Central memory CD8-positive, alpha-beta T cell (primary cell): ENCODE measurements at regions not wholly inside any gene's neighbourhood (a gene's known extent, or its start where the extent isn't known, plus 50 kb on each side); places are given as distances from the start of the nearest gene placed in this dataset.

Experiments
- ATAC-seq: fragments of 150-1000 bp; cut with Tn5 transposase; replicated peaks from 2 replicates; pipeline ENCODE4 v1.10.0; 2022; ENCODE audit warnings: mild to moderate bottlenecking, moderate FRiP score, moderate number of reproducible peaks; ENCODE audit not compliant: poor library complexity, severe bottlenecking; ENCODE audit errors: extremely low read depth
- DNase-seq, 2 donors: peaks; one replicate each; pipeline ENCODE4 v3.0.0; 2021; ENCODE audit warnings: low spot score in 2 of 2
- H3K27ac Mint-ChIP-seq: one replicate; pipeline ENCODE4 v1.8.0; 2022; ENCODE audit warnings: low read depth, mild to moderate bottlenecking, moderate library complexity, mixed read lengths
- H3K27me3 Mint-ChIP-seq: one replicate; pipeline ENCODE4 v1.8.0; 2022; ENCODE audit warnings: mixed read lengths
- H3K36me3 Mint-ChIP-seq: one replicate; pipeline ENCODE4 v1.8.0; 2022; ENCODE audit warnings: mild to moderate bottlenecking, moderate library complexity, mixed read lengths; ENCODE audit not compliant: insufficient read depth
- H3K4me1 Mint-ChIP-seq: one replicate; pipeline ENCODE4 v1.8.0; 2022; ENCODE audit warnings: mixed read lengths
- H3K4me3 Mint-ChIP-seq: one replicate; pipeline ENCODE4 v1.8.0; 2022; ENCODE audit warnings: mild to moderate bottlenecking, moderate library complexity, mixed read lengths
- H3K9me3 Mint-ChIP-seq: one replicate; pipeline ENCODE4 v1.8.0; 2022; ENCODE audit warnings: mixed read lengths

DNA sequence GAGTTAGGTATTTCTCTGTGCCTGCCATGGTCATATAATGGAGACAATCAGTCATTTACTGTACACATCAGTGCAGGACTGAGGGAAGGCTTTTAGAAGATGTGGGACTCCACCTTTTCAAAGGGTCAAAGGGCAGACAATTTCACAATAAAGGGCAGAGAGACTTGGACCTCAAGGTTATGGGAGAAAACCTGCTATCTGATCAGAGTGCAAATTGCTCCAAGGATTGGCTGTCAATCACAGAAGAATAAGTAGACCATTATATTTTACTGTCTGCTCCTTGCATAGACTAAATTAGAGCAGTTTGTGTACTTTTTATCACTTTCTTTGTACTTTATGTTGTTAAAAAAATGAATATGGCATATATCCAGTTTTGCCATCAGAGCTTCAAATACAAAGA is 314.9 kb upstream of the ATP11B start:
- H3K9me3 Mint-ChIP-seq = peaks cover 5% of the 10 kb centered on the region
- ATAC-seq (no peak), DNase-seq (no peak)
- peaks cover 8% of the 10 kb centered on the region for H3K27me3 Mint-ChIP-seq
- H3K27ac Mint-ChIP-seq = no peak overlapping the region
- no peak overlapping the region for H3K4me3 Mint-ChIP-seq
- no peaks in the 10 kb centered on the region for H3K4me1 Mint-ChIP-seq
- no peaks in the 10 kb centered on the region for H3K36me3 Mint-ChIP-seq

DNA sequence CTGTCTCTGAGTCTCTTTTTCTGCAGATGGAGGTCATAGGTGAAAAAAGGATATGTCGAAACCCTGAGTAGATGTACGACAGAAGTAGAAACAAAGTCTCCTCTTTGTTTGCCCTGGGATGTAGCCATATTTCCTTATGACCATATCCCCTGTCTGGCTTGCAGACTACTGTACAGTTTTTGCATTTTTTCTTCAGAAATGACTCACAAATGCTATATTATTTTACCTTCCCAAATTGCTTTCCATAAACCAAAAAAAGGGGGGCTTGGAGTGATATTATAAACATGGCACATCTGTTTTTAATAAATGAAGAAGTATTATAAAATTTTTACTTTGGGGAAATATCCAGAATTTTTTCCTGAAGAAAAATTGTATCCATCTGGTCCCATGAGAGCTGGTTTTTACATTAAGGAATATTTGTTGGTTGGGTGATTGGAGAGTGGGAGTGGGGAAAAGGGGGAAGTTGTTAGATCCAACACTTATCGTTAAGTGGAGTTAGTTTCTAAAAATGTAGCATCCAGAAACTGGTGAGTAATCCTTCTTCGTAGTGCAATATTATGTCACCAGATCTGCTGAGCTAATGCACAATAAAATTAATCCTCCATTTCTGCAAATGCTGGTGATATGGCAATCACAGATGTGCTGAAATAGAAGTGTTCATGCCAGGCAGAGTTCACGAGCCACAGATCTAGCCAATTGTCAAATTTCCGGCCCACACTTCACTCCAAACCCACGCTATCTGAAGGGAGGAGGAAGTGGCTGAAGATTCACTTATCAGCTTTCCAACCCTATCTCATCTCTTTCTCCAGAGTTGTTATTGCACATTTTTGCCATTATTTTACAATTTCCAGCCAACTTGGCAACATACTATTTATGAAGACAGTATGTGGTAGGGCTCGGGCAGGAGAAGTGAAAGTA is 313.6 kb upstream of the ATP11B start:
- Mint-ChIP-seq H3K27ac (no peak overlapping the region), H3K27me3 (peaks cover 8% of the 10 kb centered on the region), H3K9me3 (peaks cover 5% of the 10 kb centered on the region), H3K36me3 (no peaks in the 10 kb centered on the region), H3K4me1 (no peaks in the 10 kb centered on the region), H3K4me3 (no peak overlapping the region)
- ATAC-seq = no peak
- DNase-seq = no peak

DNA sequence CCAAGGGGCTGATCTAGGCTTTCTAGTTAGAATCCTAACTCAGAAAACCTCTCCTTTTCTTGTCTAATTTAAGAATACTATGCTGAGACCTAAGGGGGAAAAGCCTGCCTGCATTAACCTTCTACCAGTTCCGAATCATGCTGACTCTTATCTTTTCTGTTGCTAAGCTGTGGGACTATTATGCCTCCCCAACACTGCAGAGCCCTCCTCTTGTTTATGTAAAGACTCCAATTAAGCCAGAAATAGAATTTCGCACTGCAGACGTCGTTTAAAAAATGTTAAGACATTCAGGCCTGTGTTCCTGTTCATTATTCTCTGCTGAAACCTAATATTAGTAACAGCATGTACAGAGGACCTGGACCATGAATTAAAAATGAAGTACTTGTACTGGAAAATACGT is 310.6 kb upstream of the ATP11B start:
- no peaks in the 10 kb centered on the region for H3K27me3 Mint-ChIP-seq
- H3K4me3 Mint-ChIP-seq = no peak overlapping the region
- peaks cover 5% of the 10 kb centered on the region for H3K9me3 Mint-ChIP-seq

DNA sequence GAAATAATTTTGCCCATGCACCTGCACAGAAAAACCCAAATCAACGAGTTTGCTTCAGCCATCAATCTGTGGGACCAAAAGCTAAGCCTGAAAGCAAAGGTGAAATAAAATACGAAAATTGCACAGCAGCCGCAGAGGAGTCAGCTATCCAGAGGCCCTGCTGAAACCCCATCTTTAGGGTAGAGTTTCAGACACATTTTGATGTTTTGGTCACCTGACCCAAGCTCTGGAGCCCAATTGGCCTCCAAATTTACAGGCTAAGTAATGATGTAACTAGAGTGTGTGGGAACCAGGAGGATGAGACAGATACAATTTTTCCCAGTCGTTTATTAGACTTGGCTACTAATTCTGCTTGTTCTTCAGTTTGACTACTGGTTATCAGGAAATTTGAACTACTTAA is 308.6 kb upstream of the ATP11B start:
- peaks cover 2% of the 10 kb centered on the region for H3K36me3 Mint-ChIP-seq
- H3K9me3 Mint-ChIP-seq = peaks cover 5% of the 10 kb centered on the region
- H3K27me3 Mint-ChIP-seq = no peaks in the 10 kb centered on the region
- H3K4me1 Mint-ChIP-seq = no peaks in the 10 kb centered on the region
- ATAC-seq = no peak
- no peak overlapping the region for H3K4me3 Mint-ChIP-seq
- H3K27ac Mint-ChIP-seq = no peak overlapping the region
- DNase-seq = no peak

More for the DNA sequence above, 310.6 kb upstream of the ATP11B start:
- Mint-ChIP-seq H3K4me1 (no peaks in the 10 kb centered on the region), H3K36me3 (no peaks in the 10 kb centered on the region), H3K27ac (no peak overlapping the region)
- DNase-seq (no peak), ATAC-seq (no peak)

DNA sequence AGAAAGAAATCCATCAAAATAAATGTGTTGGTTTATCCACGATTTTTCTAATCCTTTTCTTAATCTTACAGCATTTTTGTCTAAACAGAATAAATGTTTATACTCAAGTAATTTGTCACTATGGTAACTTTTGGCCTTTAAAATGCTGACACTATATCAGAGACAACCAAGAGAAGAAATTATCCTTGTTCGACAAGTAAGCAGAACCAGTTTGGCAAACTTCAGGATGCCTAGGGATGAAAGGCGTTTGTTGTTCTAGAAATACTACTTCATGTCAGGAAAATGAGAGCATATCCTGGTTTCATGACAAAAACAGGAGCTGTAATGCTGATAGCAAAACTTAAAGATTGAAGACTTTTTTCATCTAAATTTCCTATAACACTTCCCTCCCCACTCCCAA is 308.0 kb upstream of the ATP11B start:
- Mint-ChIP-seq H3K4me3 (no peak overlapping the region), H3K4me1 (no peaks in the 10 kb centered on the region), H3K9me3 (peaks cover 5% of the 10 kb centered on the region), H3K27ac (no peak overlapping the region), H3K27me3 (no peaks in the 10 kb centered on the region), H3K36me3 (peaks cover 2% of the 10 kb centered on the region)
- ATAC-seq = no peak
- no peak for DNase-seq

DNA sequence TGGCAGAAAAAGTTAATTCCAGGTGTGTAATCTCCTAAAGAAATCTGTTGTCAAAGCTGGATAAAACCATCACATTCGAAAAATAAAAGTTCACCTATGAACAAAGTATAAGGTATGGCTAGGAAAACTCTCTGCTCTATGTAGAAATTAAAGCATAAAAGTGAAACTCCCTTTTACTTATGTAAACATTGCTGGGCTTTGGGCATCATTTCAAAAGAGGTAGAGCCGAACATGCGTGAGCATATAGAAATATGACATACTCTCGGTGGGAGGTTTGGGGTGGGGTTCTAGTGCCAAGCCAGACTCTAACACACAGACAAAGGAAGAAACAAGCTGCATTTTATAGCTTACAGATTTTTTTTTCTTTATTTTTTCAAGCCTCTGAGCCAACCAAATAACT is 306.8 kb upstream of the ATP11B start:
- H3K27me3 Mint-ChIP-seq = no peaks in the 10 kb centered on the region
- DNase-seq = no peak
- H3K36me3 Mint-ChIP-seq = peaks cover 2% of the 10 kb centered on the region
- ATAC-seq = no peak
- no peaks in the 10 kb centered on the region for H3K4me1 Mint-ChIP-seq
- peaks cover 5% of the 10 kb centered on the region for H3K9me3 Mint-ChIP-seq
- H3K4me3 Mint-ChIP-seq = no peak overlapping the region
- H3K27ac Mint-ChIP-seq = no peak overlapping the region

DNA sequence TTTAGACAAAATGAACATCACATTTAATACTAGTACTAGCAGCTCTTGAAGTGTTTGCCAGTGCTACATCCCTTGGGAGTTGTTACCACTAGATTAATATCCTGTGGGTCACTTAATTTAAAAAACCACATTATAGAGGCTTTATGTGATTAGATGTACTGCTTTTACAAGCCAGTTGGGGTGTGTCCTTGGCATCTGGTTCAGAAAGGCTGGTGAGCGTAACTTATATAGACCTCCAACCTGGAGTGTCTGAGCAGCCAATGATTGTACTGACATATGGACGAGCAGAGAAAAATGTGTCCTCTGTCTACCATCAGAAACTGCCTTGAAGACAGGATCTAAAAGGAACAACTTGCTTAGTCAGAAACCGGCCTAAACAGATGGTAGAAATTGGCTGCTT is 306.2 kb upstream of the ATP11B start:
- Mint-ChIP-seq H3K4me1 (no peaks in the 10 kb centered on the region), H3K9me3 (no peaks in the 10 kb centered on the region), H3K4me3 (no peak overlapping the region), H3K36me3 (peaks cover 2% of the 10 kb centered on the region), H3K27me3 (no peaks in the 10 kb centered on the region), H3K27ac (no peak overlapping the region)
- ATAC-seq = no peak
- no peak for DNase-seq

DNA sequence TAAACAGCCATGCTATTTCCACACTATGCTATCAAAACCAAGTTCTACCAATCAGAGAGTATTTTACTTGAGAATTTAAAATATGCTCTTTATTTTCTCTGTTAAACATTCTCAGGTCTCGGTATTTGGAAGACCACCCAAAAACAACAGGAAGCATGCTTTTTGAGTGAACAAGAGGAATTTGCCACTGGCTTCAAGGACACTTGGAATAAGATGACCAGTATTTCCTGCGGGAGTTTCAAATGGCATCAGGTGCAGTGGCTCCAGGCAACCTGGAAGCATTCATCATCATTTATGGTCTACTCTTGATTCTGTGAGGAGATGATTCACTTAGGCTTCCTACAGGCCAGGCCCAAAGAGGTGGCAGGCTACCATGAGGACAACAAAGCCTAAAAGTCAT is 305.7 kb upstream of the ATP11B start:
- Mint-ChIP-seq H3K36me3 (peaks cover 2% of the 10 kb centered on the region), H3K27ac (no peak overlapping the region), H3K9me3 (no peaks in the 10 kb centered on the region), H3K4me3 (no peak overlapping the region), H3K27me3 (no peaks in the 10 kb centered on the region), H3K4me1 (no peaks in the 10 kb centered on the region)
- ATAC-seq = no peak
- DNase-seq = no peak

DNA sequence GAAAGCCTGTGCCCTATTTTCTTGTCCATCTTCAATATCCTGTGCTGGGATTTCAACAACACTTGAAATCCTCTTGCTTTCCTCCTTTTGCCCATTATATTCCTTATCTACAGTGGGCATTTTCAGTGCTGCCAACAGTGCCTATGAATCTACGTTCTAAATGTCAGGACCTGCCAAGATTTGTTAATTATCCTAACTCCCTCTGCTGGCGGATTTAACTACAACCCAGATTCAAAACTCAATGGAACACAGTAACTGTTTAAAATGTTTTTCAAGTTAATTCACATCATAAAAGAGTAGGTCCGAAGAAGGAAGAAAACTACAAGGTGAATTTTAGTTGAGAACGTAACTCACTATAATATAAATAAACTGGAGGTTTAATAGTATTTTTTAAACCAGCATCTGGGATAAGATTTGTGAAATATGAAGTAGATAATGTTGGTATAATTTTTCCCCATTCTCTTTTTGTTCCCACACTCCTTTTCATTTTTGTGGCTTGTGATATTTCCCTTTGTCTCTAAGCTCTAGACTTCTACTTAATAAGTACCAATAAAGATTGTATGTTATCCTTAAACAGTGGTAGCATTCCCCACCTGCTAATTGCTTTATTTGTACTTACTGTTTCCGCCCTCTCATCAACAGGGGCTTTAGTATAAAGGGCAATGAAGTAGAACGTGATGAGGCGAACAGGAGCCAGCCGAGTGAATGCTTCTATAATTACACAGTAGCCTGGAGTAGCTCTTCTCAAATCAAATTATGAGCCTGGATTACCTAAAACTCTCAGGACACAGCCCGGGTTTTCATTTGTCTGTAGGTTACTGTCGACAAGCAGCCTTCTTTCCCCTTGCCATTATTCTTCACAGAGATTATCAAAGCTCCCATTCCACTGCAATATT is 302.5 kb upstream of the ATP11B start:
- Mint-ChIP-seq H3K4me1 (no peaks in the 10 kb centered on the region), H3K4me3 (no peak overlapping the region), H3K9me3 (no peaks in the 10 kb centered on the region), H3K27ac (no peak overlapping the region), H3K36me3 (peaks cover 2% of the 10 kb centered on the region), H3K27me3 (no peaks in the 10 kb centered on the region)
- DNase-seq (no peak), ATAC-seq (no peak)

DNA sequence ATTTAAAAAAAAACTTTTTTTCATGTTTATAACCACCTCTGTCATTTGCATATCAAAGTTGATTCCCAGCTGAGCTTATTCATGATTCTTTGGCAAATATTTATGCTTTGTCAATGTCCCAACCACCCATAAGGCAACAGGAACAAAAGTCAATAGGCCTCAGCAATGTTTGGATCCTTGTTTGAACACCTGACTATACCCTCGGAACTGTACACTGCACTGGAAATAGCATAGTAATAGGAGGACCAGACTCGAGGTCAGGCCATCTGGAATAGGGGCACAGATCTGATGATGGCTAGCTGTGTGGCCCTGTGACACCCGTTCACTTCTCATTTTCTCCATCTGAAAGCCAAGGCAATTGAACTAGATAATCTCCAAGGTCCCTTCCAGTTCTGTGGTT is 301.7 kb upstream of the ATP11B start:
- H3K4me1 Mint-ChIP-seq = no peaks in the 10 kb centered on the region
- H3K27ac Mint-ChIP-seq = no peak overlapping the region
- no peak overlapping the region for H3K4me3 Mint-ChIP-seq
- DNase-seq (no peak), ATAC-seq (no peak)
- peaks cover 2% of the 10 kb centered on the region for H3K36me3 Mint-ChIP-seq
- H3K27me3 Mint-ChIP-seq = no peaks in the 10 kb centered on the region
- H3K9me3 Mint-ChIP-seq = no peaks in the 10 kb centered on the region

DNA sequence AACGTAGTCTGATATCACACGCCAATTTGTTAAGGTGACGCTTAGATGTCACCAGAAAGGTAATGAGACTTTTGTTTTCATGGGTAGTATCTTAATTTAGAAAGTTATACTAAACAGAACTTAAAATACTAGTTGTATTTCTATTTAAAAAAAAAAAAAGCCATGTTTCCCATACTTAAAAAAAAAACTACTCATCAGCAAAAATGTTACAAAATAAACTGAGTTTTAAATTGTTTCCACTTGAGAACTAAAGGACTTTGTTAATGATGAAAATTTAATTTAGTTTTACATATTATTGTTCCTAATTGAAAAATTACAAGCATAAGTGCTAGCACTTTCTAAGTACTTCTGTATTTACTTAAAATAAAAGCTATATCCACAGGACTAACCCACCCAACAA is 300.8 kb upstream of the ATP11B start:
- Mint-ChIP-seq H3K27me3 (peaks cover 8% of the 10 kb centered on the region), H3K27ac (no peak overlapping the region), H3K36me3 (peaks cover 2% of the 10 kb centered on the region), H3K4me1 (no peaks in the 10 kb centered on the region), H3K4me3 (no peak overlapping the region), H3K9me3 (no peaks in the 10 kb centered on the region)
- ATAC-seq (no peak), DNase-seq (no peak)

DNA sequence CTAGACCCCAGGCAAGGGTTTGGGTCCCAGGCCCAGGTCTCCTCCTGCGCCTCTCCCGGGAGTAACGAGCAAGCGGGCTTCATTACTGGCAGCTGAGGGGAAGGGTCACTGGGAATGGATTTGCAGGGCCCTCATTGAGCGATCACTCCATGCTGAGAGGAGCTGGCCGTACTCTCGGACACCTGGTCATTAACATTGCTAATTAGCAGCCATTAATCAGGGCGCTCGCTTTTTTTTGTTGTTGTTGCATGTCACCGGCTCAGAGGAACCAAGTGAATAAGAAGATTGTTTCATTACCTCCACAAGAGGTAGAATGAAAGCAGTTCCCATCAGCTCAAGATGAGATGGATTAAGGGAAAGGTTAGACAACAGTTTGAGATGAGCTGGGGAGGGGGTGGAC is 293.0 kb upstream of the ATP11B start:
- Mint-ChIP-seq H3K4me1 (no peaks in the 10 kb centered on the region), H3K36me3 (peaks cover 1% of the 10 kb centered on the region), H3K27me3 (peaks cover 8% of the 10 kb centered on the region), H3K27ac (no peak overlapping the region), H3K4me3 (no peak overlapping the region), H3K9me3 (no peaks in the 10 kb centered on the region)
- no peak for ATAC-seq
- DNase-seq = no peak

DNA sequence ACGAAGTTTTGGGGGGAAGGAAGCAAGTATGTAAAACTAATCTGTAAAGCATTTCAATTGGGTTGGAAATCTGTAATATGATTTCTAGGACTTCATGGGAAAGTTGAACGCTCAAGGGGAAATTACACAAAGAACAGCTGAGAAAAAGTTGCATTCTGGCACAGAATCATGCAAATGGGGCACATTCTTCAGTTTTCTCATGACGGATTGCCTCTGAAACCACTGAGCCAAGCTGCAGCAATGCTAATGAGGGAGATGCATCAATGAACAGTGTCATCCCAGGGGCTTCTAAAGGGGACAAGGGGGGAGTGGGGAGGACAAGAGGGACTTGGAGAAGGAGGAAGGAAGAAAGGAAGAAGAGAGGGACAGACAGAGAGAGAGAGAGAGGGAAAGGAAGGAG is 291.4 kb upstream of the ATP11B start:
- Mint-ChIP-seq H3K27ac (no peak overlapping the region), H3K9me3 (no peaks in the 10 kb centered on the region), H3K4me3 (no peak overlapping the region), H3K36me3 (peaks cover 1% of the 10 kb centered on the region), H3K4me1 (no peaks in the 10 kb centered on the region), H3K27me3 (peaks cover 16% of the 10 kb centered on the region)
- no peak for DNase-seq
- ATAC-seq = no peak
